ENCODE measurements at regions not wholly inside any gene's neighbourhood (a gene's known extent, or its start where the extent isn't known, plus 50 kb on each side); places are given as distances from the start of the nearest gene placed in this dataset.

GRCh38 chr11:134864233-134864967, 452.4 kb upstream of the B3GAT1 start:
- Histone ChIP-seq H3K4me1 (replicated peaks in 1 of 4; ENCODE audit: control insufficient read depth in 3 of 4, insufficient read depth in 4 of 4, low read length in 3 of 4) (no peaks in the 10 kb centered on the region; a peak in 1 of 7 replicates), H2BK120ac (replicated peaks; ENCODE audit: low read depth, low read length) (no peak overlapping the region), H3K4me3 (ENCODE audit: extremely low read depth in 1 of 4, insufficient read depth in 2 of 4, low read depth in 3 of 4, low read length in 4 of 4) (no peak overlapping the region), H3K36me3 (ENCODE audit: control insufficient read depth in 2 of 4, insufficient read depth in 4 of 4, low read length in 3 of 4) (no peaks in the 10 kb centered on the region), H4K8ac (ENCODE audit: extremely low read depth, insufficient read depth, low read length) (no peak overlapping the region), H2AFZ (ENCODE audit: low read length) (no peak overlapping the region), H3K27me3 (replicated peaks in 1 of 4; ENCODE audit: control insufficient read depth in 3 of 4, extremely low read depth in 1 of 4, insufficient read depth in 3 of 4, low read length in 3 of 4) (peaks cover 0 to 3% (median 0%) of the 10 kb centered on the region in 4 experiments; a peak in 3 of 7 replicates), H3K79me2 (ENCODE audit: control insufficient read depth in 1 of 2, insufficient read depth in 2 of 2, low read length in 2 of 2) (no peaks in the 10 kb centered on the region), H4K20me1 (replicated peaks in 1 of 2; ENCODE audit: control insufficient read depth in 1 of 2, insufficient read depth in 2 of 2, low read length in 2 of 2) (no peaks in the 10 kb centered on the region), H2AK5ac (ENCODE audit: low read depth, low read length) (no peak overlapping the region), H3K23ac (ENCODE audit: insufficient read length) (no peak overlapping the region), H3K9ac (replicated peaks in 1 of 4; ENCODE audit: extremely low read depth in 1 of 4, low read depth in 3 of 4, low read length in 3 of 4) (no peak overlapping the region), H2BK15ac (ENCODE audit: low read length) (no peak overlapping the region), H2BK5ac (ENCODE audit: low read depth, low read length) (no peak overlapping the region), H3K27ac (ENCODE audit: low read depth, low read length) (no peak overlapping the region), H2BK12ac (ENCODE audit: low read depth, low read length) (no peak overlapping the region), H3K14ac (ENCODE audit: insufficient read length) (no peak overlapping the region), H3K9me3 (ENCODE audit: insufficient read depth in 2 of 2, low read depth in 1 of 2, low read length in 1 of 2) (no peaks in the 10 kb centered on the region), H2BK20ac (ENCODE audit: low read length) (no peak overlapping the region), H3K56ac (replicated peaks; ENCODE audit: insufficient read length, low read depth, low read length) (no peak overlapping the region), H4K91ac (replicated peaks; ENCODE audit: insufficient read length, low read length) (no peak overlapping the region), H3K18ac (ENCODE audit: extremely low read depth, low read length) (no peak overlapping the region), H3K79me1 (ENCODE audit: low read depth, low read length) (no peaks in the 10 kb centered on the region), H4K5ac (ENCODE audit: insufficient read length, low read depth, low read length) (no peak overlapping the region), H3K23me2 (ENCODE audit: low read depth, low read length) (no peaks in the 10 kb centered on the region), H3K4ac (replicated peaks; ENCODE audit: insufficient read length, low read depth, low read length) (no peak overlapping the region), H3K4me2 (ENCODE audit: insufficient read depth in 1 of 2, low read depth in 2 of 2, low read length in 2 of 2) (no peak overlapping the region)
- FAIRE-seq (no peak), DNase-seq (ENCODE audit: low read depth in 1 of 2, low spot score in 2 of 2) (no peak)
- 93% methylated on average over 22 of the region's 23 CpGs; no CpG with 5 or more reads in 1 of the 2 experiments for WGBS, 2 experiments (ENCODE audit: extremely low coverage in 1 of 2, insufficient coverage in 1 of 2, insufficient read length in 1 of 2, insufficient replicate concordance in 2 of 2, low coverage in 1 of 2, low lambda C conversion rate in 2 of 2, missing lambda C conversion rate in 1 of 2)
- ChIA-PET POLR2A (ENCODE audit: partially characterized antibody) (no interaction called here), CTCF (ENCODE audit: partially characterized antibody) (interaction anchor here (1.1 kb wide), 1 partner anchor 206 kb away, joined by 4 read pairs; no protein-coding TSS in a partner anchor)
- TF ChIP-seq HDAC6 (IDR thresholded peaks at IDR 0.05; ENCODE audit: low read depth, low read length) (no peak), KDM4A (IDR thresholded peaks at IDR 0.05; ENCODE audit: low read depth, low read length, severe bottlenecking) (no peak), MAFK (IDR thresholded peaks at IDR 0.05; ENCODE audit: low read depth, low read length) (no peak), ASH2L (IDR thresholded peaks at IDR 0.05; ENCODE audit: low read length) (no peak), TBP (IDR thresholded peaks at IDR 0.05; ENCODE audit: low read depth, low read length) (no peak), RFX5 (IDR thresholded peaks at IDR 0.05; ENCODE audit: borderline replicate concordance, low read depth, low read length) (no peak), EP300 (IDR thresholded peaks at IDR 0.05; ENCODE audit: borderline replicate concordance in 1 of 2, low read depth in 2 of 2, low read length in 2 of 2) (no peak), TAF7 (optimal IDR thresholded peaks at IDR 0.05; ENCODE audit: borderline replicate concordance, low read depth, low read length) (no peak), CBX5 (IDR thresholded peaks at IDR 0.05; ENCODE audit: low read depth, low read length) (no peak), FOSL1 (IDR thresholded peaks at IDR 0.05; ENCODE audit: insufficient read depth, low read depth, low read length) (no peak), EGR1 (IDR thresholded peaks at IDR 0.05; ENCODE audit: borderline replicate concordance, low read depth, low read length) (no peak), YY1 (IDR thresholded peaks at IDR 0.05; ENCODE audit: low read depth, low read length) (no peak), USF2 (IDR thresholded peaks at IDR 0.05; ENCODE audit: low read length) (no peak)
